ENCODE measurements at regions not wholly inside any gene's neighbourhood (a gene's known extent, or its start where the extent isn't known, plus 50 kb on each side); places are given as distances from the start of the nearest gene placed in this dataset.
A peak's percentile ranks its signal among the peaks of the same experiment; 100 is the strongest.

DNA sequence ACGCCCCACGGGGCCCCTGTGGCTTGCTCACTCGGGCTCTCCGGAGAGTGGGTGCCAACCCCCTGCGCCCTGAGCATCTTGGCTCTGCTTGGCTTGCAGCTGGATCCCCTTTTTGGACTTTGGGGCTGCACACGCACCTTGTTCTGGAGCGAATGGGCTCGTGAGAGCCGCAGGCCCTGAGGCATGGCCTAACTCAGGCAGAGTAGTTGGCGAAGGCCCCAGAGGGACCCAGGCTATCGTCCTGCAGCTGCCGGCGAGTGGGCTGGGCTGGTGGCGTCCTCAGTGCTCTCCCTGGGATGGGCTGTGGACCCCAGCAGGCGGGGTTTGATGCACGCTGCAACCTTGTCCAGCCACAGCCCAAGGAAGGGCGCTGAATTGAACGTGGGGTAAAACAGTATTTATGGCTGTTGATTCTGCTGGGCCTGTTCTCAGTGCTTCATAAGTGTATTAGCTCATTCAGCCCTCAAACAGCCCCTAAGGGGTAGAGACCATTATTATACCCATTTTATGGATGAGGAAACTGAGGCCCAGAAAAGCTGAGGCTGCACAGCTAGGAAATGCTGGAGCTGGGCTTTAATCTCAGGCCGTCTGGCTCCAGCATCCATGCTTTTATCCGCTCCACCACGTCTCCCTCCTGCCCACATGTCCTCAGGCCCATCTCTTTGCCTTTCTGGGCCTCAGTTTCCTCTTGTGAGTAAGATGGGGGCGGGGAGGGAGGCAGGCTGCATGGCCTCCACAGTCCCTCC is 171.2 kb upstream of the CIBAR2 start:
- H3K4me1 ChIP-seq, result peaks cover 0 to 20% (median 19%) of the 10 kb centered on the region in 4 donors
- DNase-seq, result no peak
- no peaks in the 10 kb centered on the region for H3K36me3 ChIP-seq
- H3K4me3 ChIP-seq, result no peak overlapping the region
- WGBS, 5 donors, result 92 to 96% (median 93%) methylated on average over 22 of the region's 22 CpGs
- intact Hi-C loops (cut with DNase I; ENCODE audit: low total_unique reads), result no loop called here
- no peaks in the 10 kb centered on the region for H3K27me3 ChIP-seq
- no peaks in the 10 kb centered on the region for H3K9me3 ChIP-seq
- TF ChIP-seq POLR2A (IDR thresholded peaks at IDR 0.05) (no peak), POLR2AphosphoS5 (IDR thresholded peaks at IDR 0.05) (no peak), EP300 (IDR thresholded peaks at IDR 0.05) (no peak)
- TF ChIP-seq, protein P1, sequence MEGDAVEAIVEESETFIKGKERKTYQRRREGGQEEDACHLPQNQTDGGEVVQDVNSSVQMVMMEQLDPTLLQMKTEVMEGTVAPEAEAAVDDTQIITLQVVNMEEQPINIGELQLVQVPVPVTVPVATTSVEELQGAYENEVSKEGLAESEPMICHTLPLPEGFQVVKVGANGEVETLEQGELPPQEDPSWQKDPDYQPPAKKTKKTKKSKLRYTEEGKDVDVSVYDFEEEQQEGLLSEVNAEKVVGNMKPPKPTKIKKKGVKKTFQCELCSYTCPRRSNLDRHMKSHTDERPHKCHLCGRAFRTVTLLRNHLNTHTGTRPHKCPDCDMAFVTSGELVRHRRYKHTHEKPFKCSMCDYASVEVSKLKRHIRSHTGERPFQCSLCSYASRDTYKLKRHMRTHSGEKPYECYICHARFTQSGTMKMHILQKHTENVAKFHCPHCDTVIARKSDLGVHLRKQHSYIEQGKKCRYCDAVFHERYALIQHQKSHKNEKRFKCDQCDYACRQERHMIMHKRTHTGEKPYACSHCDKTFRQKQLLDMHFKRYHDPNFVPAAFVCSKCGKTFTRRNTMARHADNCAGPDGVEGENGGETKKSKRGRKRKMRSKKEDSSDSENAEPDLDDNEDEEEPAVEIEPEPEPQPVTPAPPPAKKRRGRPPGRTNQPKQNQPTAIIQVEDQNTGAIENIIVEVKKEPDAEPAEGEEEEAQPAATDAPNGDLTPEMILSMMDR (IDR thresholded peaks at IDR 0.05), result no peak
- H3K27ac ChIP-seq, result no peak overlapping the region

DNA sequence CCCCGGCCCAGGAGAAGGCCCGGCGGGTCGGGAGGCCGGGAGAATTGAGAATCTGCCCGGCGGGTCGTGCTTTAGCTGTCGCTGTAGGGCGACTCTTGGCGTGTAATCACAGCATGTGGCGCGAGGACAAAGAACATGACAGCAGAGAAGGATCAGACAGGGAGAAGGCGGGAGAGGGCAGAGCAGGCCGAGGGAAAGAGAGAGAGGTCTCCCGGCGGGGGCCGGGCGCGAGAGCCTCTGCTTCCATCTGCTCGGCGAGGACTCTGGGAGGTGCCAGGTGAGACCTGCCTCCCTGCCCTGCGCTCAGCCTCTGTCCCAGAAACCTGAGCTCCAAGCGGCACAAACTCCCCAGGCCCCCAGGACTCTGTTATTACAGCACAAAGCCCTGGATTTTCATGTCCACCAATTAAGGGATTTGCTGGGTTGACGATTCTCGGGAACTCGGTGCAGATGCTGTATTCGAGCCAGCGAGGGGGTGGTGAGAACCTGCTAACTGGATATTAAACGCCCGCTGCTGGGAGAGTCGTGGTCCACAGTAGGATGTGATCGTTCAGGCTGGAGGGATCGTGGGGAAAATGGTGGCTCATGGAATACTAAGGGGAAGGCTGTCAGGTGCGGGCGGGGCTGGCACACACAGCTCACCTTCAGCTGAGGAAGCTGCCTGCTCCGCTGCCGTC is 172.0 kb upstream of the CIBAR2 start:
- Histone ChIP-seq H3K36me3 (no peaks in the 10 kb centered on the region), H3K4me1 (peaks cover 0 to 28% (median 25%) of the 10 kb centered on the region in 4 donors), H3K27me3 (no peaks in the 10 kb centered on the region), H3K27ac (no peak overlapping the region), H3K9me3 (no peaks in the 10 kb centered on the region), H3K4me3 (no peak overlapping the region)
- TF ChIP-seq EP300 (IDR thresholded peaks at IDR 0.05) (no peak), POLR2A (IDR thresholded peaks at IDR 0.05) (no peak), POLR2AphosphoS5 (IDR thresholded peaks at IDR 0.05) (no peak)
- TF ChIP-seq, protein P1 (IDR thresholded peaks at IDR 0.05), result no peak
- intact Hi-C loops (cut with DNase I; ENCODE audit: low total_unique reads), result no loop called here
- no peak for DNase-seq
- WGBS, 5 donors, result 70 to 84% (median 78%) methylated on average over 37 to 38 of the region's 38 CpGs

GRCh38 chr16:85285681-85286065 is 173.4 kb upstream of the CIBAR2 start:
- Histone ChIP-seq H3K4me3 (no peak overlapping the region), H3K27me3 (no peaks in the 10 kb centered on the region), H3K36me3 (no peaks in the 10 kb centered on the region), H3K9me3 (no peaks in the 10 kb centered on the region), H3K27ac (peak overlapping the region in 1 of 5 donors; percentile 14), H3K4me1 (peaks cover 0 to 37% (median 34%) of the 10 kb centered on the region in 4 donors)
- TF ChIP-seq POLR2A (IDR thresholded peaks at IDR 0.05), result no peak
- TF ChIP-seq, protein P1 (IDR thresholded peaks at IDR 0.05), result no peak
- TF ChIP-seq POLR2AphosphoS5 (IDR thresholded peaks at IDR 0.05), result no peak
- TF ChIP-seq EP300 (IDR thresholded peaks at IDR 0.05), result no peak
- DNase-seq, result no peak
- intact Hi-C loops (cut with DNase I; ENCODE audit: low total_unique reads), result no loop called here
- WGBS, 5 donors, result 73 to 85% (median 85%) methylated on average over 5 to 7 of the region's 7 CpGs

DNA sequence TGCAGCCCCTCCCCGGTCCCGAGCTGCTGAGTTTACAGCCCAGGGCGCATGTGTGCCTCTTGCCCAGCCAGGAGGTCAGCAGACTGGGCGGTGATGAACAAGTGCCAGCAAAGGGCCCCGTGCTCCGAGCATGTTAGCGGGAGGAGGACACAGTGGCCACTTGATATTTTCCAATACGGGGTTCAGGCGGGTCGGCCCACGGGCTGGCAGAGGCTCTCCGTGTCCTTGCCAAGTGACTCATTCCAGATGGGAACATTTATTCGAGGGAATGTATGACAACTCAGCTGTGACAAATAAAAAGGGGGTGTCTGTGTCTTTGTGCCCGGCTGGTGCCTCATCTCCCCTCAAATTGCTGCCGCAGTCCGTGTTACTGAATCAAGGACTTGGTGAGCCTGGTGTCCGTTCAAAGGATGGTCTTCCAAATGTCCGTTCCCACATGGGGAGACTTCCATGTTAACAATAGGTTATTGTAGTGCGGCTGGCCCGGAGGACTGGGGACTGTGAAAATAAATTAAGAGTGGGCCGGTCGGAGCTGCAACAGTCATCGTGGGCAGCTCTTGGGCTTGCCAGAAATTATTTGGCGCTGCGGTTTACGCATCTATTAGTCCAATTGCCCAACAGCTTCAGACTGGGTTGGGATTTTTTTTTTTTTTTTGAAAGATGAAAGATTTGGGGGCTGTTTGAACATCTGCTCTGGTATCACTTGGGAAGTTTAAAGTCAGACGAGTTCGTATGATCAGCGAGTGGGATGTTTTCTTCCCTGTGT is 174.0 kb upstream of the CIBAR2 start:
- intact Hi-C loops (cut with DNase I; ENCODE audit: low total_unique reads), result no loop called here
- 60 to 64% (median 62%) methylated on average over 27 to 29 of the region's 29 CpGs for WGBS, 5 donors
- peak overlapping the region in 4 of 5 donors; percentile 14 to 60 (median 30) for H3K27ac ChIP-seq
- H3K27me3 ChIP-seq, result no peaks in the 10 kb centered on the region
- H3K9me3 ChIP-seq, result no peaks in the 10 kb centered on the region
- no peaks in the 10 kb centered on the region for H3K36me3 ChIP-seq
- H3K4me1 ChIP-seq, result peaks cover 4 to 43% (median 40%) of the 10 kb centered on the region in 4 donors
- TF ChIP-seq EP300 (IDR thresholded peaks at IDR 0.05), result no peak
- TF ChIP-seq POLR2AphosphoS5 (IDR thresholded peaks at IDR 0.05), result peak in 1 of 3 donors; percentile 51
- no peak overlapping the region for H3K4me3 ChIP-seq
- DNase-seq, result peak in 1 of 2 donors; percentile 43
